Right atrium auricular region (tissue), 2 donors: ENCODE measurements at regions not wholly inside any gene's neighbourhood (a gene's known extent, or its start where the extent isn't known, plus 50 kb on each side); places are given as distances from the start of the nearest gene placed in this dataset.

Experiments
- DNase-seq: peaks from one replicate; pipeline ENCODE4 v3.0.0-alpha.2; 2019; ENCODE audit warnings: low spot score
- H3K27ac ChIP-seq, 2 donors: fragments of 200-600 bp; sonication (generic); 1 replicate in 1 of 2; 2 replicates in 1 of 2; pipeline ENCODE4 v1.5.1; 2016 to 2019
- H3K27me3 ChIP-seq, 2 donors: fragments of 200-600 bp; sonication (generic); one replicate each; pipeline versions ENCODE4 v1.5.1 to v1.6.0; 2017 to 2019
- H3K36me3 ChIP-seq: fragments of 200-600 bp; sonication (generic); one replicate; pipeline ENCODE4 v1.5.1; 2016
- H3K4me1 ChIP-seq, 2 donors: fragments of 200-600 bp; sonication (generic); one replicate each; pipeline versions ENCODE4 v1.5.1 to v1.6.0; 2017 to 2019
- H3K4me3 ChIP-seq, 2 donors: fragments of 200-600 bp; sonication (generic); 1 replicate in 1 of 2; 2 replicates in 1 of 2; pipeline ENCODE4 v1.5.1; 2017 to 2019; ENCODE audit warnings: mild to moderate bottlenecking in 1 of 2, moderate library complexity in 1 of 2
- H3K9me3 ChIP-seq, 2 donors: fragments of 200-600 bp; sonication (generic); one replicate each; pipeline ENCODE4 v1.5.1; 2019
- CTCF ChIP-seq, 2 donors: fragments of 200-600 bp; sonication (generic); IDR thresholded peaks; one replicate each; pipeline ENCODE4 v1.5.1; 2019; ENCODE audit warnings: antibody characterized with exemption in 2 of 2

- TF ChIP-seq CTCF (IDR thresholded peaks at IDR 0.05): no peak
- peaks cover 0 to 8% of the 10 kb centered on the region in 2 donors for H3K4me1 ChIP-seq
- H3K27me3 ChIP-seq: no peaks in the 10 kb centered on the region
- H3K4me3 ChIP-seq: no peak overlapping the region
- H3K36me3 ChIP-seq: no peaks in the 10 kb centered on the region
- no peak overlapping the region for H3K27ac ChIP-seq
- H3K9me3 ChIP-seq: no peaks in the 10 kb centered on the region
- no peak for DNase-seq
These were observed 185.3 kb downstream of the KCNRG start for GRCh38 chr13:50200569-50200968.

DNA sequence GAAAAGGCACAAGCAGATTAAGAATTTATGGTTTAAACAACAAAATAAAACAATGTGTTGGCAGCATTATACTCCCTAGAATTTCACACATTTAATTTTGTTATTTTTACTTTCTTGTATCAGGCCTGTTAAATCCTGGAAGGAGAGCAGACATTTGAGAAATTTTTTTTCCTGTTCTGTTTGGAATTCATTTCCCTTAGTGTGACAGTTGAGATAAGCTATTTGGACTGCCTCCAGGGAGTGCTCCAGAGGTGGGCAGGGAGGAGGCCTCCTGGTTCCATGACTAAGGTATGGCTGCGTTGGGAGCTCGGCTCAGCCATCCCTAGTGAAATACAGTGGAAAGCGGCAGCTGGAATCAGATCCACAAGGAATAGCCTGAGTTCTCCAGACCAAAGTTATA, 185.7 kb downstream of the KCNRG start:
- no peak overlapping the region for H3K4me3 ChIP-seq
- H3K27me3 ChIP-seq: no peaks in the 10 kb centered on the region
- no peaks in the 10 kb centered on the region for H3K36me3 ChIP-seq
- H3K4me1 ChIP-seq: peaks cover 0 to 8% of the 10 kb centered on the region in 2 donors
- H3K9me3 ChIP-seq: no peaks in the 10 kb centered on the region
- no peak for DNase-seq
- H3K27ac ChIP-seq: no peak overlapping the region
- no peak for TF ChIP-seq CTCF (IDR thresholded peaks at IDR 0.05)

DNA sequence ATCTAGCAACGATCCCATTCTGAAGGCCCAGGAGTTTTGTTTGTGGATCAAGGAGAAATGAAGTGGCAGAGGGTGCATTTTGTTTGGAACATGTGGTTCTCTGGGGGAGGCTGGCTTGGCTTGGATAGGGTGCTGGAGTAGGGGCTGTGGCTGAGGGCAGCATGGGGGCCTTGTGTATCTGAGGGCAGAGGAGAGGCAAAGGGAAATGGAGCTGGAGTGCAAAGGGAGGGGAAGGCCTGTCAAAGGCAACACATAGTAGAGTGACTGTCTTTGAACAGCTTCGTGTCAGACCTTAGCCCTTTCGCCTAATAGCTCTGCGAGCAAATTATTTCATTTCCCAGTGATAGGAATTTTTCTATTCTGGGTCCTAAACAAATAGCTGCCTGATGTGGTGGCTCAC, 187.2 kb downstream of the KCNRG start:
- Histone ChIP-seq H3K4me1 (peaks cover 0 to 8% of the 10 kb centered on the region in 2 donors), H3K27ac (no peak overlapping the region), H3K36me3 (no peaks in the 10 kb centered on the region), H3K4me3 (no peak overlapping the region), H3K9me3 (no peaks in the 10 kb centered on the region), H3K27me3 (no peaks in the 10 kb centered on the region)
- no peak for TF ChIP-seq CTCF (IDR thresholded peaks at IDR 0.05)
- no peak for DNase-seq

GRCh38 chr13:50203256-50203941, 188.2 kb downstream of the KCNRG start:
- no peaks in the 10 kb centered on the region for H3K36me3 ChIP-seq
- TF ChIP-seq CTCF (IDR thresholded peaks at IDR 0.05): no peak
- no peak overlapping the region for H3K4me3 ChIP-seq
- no peaks in the 10 kb centered on the region for H3K9me3 ChIP-seq
- no peak for DNase-seq
- no peaks in the 10 kb centered on the region for H3K27me3 ChIP-seq
- H3K27ac ChIP-seq: no peak overlapping the region
- peaks cover 0 to 12% of the 10 kb centered on the region in 2 donors for H3K4me1 ChIP-seq

- no peak overlapping the region for H3K4me3 ChIP-seq
- no peaks in the 10 kb centered on the region for H3K36me3 ChIP-seq
- H3K9me3 ChIP-seq: no peaks in the 10 kb centered on the region
- no peak for TF ChIP-seq CTCF (IDR thresholded peaks at IDR 0.05)
- H3K27me3 ChIP-seq: no peaks in the 10 kb centered on the region
- peaks cover 0 to 17% of the 10 kb centered on the region in 2 donors for H3K4me1 ChIP-seq
- DNase-seq: no peak
- no peak overlapping the region for H3K27ac ChIP-seq
These were observed 190.3 kb downstream of the KCNRG start for GRCh38 chr13:50205581-50205980.

DNA sequence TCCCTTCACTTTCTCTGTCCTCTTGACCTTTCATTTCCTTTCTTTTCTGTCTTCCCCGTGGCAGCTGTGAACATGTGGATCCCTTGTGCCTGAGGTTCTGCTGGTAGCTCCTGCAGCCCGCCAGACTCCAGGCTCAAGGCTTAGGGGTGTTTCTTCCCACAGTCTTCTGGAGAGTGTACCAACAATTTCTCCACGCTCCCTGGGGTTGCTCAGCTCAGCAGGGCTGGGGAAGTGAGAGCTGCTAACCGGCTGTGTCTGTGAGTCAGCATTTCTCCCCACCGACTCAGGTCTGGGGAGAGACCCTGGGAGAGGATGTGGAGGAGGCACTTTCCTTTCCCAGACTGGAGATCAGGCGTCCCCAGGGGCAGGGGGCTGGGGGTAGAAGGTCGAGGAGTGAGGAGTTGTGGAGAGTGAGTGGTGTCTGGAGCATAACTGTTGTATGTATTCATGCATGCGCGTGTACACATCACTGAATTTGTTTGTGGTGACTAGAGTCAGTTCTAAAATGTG, 193.6 kb downstream of the KCNRG start:
- Histone ChIP-seq H3K9me3 (peaks cover 0 to 5% of the 10 kb centered on the region in 2 donors), H3K27me3 (no peaks in the 10 kb centered on the region), H3K27ac (peak overlapping the region; percentile 1 to 22), H3K36me3 (no peaks in the 10 kb centered on the region), H3K4me1 (peaks cover 0 to 11% of the 10 kb centered on the region in 2 donors), H3K4me3 (peak overlapping the region in 1 of 2 donors; percentile 34)
- TF ChIP-seq CTCF (IDR thresholded peaks at IDR 0.05): no peak
- peak; percentile 73 for DNase-seq
